Endothelial cell of hepatic sinusoid (primary cell): ENCODE measurements at regions not wholly inside any gene's neighbourhood (a gene's known extent, or its start where the extent isn't known, plus 50 kb on each side); places are given as distances from the start of the nearest gene placed in this dataset.
"Not testable (repeated sequence)": the region's sequence is repeated elsewhere in the genome, so short reads cannot be mapped to it uniquely, and the experiment has no call there.

ENCODE experiments used
- in situ Hi-C: cut with HindIII; loops from 2 replicates; pipeline ENCODE4 v1.10.0; 2017; ENCODE audit warnings: low sequenced_read_pairs

DNA sequence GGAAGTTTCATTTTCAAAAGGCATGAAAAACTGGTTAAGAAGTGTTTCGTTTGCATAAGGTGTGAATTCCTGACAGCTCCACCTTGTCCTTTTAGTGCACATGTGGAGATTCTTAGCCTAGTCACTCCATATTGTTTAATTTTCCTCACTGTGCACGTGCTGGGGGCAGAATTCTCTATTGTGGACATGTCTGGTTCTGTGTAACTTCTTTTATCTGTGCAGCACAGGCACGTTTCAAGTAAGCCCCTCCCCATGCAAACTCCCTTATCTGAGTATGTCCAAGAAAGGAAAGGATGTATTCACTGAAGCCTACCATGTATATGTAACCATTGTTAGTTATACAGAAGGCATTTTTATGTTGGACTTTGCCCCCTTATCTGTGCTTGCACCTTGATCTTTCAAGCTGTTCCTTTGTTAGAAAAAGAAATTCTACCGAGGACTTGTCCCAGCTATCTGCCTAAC is 1346.3 kb downstream of the REEP3 start:
- in situ Hi-C loops: no loop called here

DNA sequence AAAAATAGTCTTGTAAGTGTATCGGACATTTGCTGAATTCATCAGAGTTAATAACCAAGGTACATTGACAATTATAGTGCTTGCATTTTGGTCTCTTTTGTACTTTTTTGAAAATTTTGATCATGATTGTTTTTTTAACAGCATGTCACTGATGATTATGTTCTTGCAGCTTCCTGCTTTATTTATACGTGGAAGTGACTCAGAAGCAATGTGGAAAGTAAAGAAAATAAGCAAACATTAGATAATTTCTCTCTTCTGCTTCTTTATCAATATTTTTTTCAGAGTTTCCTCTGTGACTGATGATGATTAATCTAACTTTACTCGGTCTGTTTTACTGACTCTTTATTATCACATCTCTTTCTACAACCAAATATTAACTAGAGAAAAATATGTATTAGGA is 1351.9 kb downstream of the REEP3 start:
- in situ Hi-C loops: no loop called here

DNA sequence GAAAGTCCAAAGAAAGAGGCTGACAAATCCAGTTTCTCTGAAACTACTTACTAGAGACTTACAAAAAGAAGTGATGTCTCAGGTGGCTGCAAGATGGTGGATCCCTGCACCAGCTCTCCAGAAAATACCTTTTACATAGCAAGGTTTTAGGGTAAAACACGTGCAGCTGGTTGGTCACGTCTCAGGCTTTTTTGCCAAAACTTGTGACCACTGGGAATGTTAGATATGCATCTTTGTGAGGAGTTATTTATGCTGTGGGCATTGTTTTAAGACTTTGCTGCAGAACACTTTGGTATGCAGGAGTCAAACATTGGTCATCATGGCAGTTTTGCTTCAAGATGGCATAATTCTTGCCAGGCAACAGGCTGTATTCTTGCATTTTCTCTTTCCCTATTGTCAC is 1352.8 kb downstream of the REEP3 start:
- in situ Hi-C loops: no loop called here

DNA sequence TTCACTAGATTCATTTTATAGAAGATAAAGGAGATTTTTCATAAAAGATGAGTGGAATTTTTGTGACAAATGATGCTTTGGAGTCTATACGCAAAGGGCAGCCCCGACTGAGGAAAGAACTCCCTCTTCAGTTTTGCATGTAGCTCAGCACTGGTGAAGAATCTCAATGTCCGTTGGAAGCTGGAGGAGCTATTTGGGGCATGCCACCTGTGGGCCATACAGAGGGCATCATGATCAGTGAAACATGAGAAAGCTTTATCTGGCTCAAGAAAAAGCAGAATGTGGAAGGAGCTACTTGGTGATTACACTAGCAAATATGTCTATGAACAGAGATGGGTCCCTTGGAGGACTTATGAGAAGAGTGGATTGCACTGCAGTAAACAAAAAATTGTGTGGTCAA is 1359.3 kb downstream of the REEP3 start:
- in situ Hi-C loops: no loop called here

DNA sequence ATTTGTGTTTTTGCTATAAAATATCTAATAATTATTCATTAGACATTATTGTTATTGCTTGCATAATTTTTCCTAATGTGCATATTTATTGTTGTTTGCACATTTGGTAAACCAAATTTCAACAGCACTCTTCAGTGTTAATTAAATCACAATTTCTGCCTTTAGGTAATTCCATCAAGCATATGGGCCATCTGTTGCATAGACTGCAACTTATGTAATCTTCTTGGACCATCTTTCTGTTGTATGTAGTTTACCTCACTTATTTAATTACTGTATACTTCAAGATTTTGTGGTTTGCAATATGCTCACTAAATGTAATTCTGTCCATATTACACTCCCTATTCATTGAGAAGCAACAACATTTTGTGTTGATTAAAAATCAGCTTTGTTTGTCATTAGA is 1360.1 kb downstream of the REEP3 start:
- in situ Hi-C loops: no loop called here

DNA sequence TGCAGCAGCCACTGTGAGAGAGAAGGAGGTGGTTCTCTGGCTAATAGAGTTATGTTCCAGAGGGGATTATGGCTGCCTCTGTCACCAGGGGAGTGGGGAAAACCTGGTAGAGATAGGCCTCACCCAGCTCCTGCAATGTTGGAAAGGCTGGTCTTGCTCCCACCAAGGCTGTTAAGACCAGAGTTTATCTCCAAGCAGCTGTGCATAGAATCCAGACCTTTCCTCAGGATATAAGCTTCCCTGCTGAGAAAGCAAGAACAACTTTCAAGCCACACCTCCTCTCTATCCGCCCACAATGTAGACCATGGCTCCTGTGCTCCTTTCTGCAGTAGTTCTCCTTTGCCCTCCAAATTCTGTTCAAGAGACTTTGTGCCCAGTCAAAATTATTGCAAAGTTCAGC is 1375.4 kb downstream of the REEP3 start:
- in situ Hi-C loops: loop anchor here (5.0 kb wide), 1 partner anchor 69 kb away; no protein-coding TSS in a partner anchor

DNA sequence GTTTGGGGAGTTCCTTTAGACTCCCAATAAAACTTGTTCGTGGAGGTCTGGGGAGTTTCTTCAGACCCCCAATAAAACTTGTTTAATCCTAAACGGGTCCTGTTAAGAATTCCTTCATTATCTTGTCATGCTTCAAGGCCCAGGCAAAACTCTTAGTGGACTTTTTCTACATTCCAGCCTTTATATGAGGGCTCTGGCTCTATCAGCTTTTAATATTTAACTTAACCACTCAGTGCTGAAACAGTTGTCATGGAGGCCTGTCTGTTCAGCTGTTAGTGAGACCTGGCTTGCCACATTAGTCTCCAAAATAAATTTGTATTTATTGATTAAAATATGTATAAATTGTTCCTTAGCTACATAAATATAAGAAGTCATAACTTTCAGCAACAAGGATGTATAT is 1385.1 kb downstream of the REEP3 start:
- in situ Hi-C loops: not testable (repeated sequence)

DNA sequence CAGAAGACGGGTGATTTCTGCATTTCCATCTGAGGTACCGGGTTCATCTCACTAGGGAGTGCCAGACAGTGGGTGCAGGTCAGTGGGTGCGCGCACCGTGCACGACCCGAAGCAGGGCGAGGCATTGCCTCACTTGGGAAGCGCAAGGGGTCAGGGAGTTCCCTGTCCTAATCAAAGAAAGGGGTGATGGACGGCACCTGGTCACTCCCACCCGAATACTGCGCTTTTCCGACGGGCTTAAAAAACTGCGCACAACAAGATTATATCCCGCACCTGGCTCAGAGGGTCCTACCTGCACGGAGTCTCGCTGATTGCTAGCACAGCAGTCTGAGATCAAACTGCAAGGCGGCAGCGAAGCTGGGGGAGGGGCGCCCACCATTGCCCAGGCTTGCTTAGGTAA is 1403.1 kb downstream of the REEP3 start:
- in situ Hi-C loops: not testable (repeated sequence)

DNA sequence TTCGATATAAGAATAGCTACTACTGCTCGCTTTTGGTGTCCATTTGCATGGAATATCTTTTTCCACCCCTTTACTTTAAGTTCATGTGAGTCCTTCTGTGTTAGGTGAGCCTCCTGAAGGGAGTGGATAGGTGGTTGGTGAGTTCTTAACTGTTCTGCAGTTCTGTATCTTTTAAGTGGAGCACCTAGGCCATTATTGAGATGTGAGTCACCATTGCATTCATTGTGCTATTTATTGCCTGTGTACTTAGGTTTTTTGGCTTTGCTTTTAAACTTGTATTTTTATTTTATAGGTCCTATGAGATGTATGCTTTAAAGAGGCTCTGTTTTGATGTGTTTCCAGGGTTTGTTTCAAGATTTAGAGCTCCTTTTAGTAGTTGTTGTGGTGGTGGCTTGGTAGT is 1430.8 kb downstream of the REEP3 start:
- in situ Hi-C loops: no loop called here

DNA sequence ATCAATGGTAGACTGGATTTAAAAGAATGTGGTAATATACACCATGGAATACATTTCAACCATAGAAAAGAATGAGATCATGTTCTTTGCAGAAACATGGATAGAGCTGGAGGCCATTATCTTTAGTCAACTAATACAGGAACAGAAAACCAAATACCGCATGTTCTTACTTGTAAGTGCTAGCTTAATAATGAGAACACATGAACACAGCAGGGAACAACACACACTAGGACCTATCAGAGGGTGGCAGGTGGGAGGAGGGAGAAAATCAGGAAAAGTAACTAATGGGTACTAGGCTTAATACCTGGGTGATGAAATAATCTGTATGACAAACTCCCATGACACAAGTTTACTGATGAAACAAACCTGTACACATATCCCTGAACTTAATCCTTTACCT is 1435.2 kb downstream of the REEP3 start:
- in situ Hi-C loops: no loop called here

DNA sequence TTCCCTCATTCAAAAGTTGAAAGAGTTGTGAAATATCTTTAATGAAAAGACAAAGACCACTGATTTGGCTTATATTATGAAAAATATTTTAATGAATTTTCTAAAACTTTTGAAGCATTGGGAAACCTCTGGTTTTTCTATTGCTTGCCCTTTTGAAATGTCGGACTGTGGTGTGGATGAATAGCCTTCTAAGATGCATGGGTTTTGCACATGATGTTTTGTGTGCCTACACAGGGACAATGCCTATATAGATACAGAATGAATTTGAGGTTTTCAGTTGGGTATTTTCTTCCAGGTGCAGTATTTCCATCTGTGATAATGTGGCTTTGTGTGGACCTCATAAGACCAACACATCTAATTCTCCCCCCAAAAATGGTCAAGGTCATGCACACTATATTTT is 1437.9 kb downstream of the REEP3 start:
- in situ Hi-C loops: no loop called here

DNA sequence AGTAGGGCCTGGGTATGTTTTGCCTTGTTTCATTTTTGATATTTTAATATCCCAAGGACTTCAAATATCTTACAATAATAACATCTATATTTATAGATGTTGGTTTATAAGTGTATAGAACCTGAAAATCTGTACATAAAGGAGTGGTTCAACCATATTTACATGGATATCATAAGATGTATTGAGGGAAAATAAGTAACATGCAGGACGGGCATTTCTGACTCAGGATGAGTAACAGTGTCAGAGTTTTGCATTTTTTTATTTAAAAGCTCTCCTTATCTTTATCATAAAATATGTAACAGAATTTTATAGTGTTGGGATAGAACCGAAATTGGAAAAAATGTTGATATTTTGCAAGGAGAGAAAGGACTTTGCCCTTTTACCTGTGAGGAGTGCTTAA is 1438.7 kb downstream of the REEP3 start:
- in situ Hi-C loops: no loop called here

DNA sequence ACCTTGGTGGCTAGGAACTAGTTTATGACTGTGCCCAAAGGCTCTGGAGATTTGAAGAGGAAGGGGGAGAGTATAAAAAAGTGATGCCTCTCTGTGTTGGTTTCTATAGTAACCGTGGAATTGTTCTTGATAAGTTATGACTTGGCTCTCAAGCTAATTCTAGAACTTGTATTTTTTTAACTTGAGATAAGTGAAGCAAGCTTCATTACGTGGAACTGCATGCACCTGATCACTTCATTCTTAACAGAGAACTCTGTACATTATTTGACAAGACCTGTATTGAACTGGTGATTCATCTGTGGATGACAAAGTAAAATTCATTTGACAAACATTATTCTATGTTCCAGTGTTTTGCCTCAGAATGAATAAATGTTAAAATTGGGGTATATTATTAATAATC is 1452.2 kb downstream of the REEP3 start:
- in situ Hi-C loops: no loop called here

DNA sequence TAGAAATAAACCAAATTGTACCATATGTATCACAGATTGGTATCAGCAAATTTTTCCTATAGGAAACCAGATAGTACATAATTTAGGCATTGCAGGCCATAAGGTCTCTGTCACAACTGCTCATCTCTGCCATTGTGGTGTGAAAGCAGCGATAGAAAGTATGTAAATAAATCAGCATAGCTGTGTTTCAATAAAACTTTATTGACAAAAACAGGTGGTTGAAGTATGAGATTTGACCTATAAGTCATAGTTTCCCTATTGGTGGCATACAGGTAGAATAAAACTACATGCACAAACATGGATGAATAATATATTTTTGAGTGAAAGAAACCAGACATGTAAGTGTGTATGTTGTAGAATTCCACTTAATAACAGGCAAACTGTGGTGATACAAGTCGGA is 1454.9 kb downstream of the REEP3 start:
- in situ Hi-C loops: no loop called here

DNA sequence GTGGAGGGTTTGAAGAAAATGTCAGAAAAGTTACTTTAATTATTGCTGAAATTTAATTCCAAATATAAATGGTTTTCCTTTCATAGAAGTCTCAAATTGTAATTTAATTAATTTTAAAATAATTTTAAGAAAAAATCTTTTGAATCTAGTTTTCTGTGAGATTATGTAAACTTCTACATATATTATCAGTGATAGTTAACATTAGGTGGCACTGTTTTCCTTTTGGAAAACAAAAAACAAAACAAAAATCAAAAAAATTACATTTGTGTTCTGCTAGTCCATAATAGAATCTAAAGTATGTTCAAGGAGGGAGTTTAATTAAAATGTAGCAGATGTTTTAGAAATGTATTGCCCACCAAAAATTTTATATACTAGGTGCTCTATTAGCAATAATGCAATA is 1456.7 kb downstream of the REEP3 start:
- in situ Hi-C loops: no loop called here

DNA sequence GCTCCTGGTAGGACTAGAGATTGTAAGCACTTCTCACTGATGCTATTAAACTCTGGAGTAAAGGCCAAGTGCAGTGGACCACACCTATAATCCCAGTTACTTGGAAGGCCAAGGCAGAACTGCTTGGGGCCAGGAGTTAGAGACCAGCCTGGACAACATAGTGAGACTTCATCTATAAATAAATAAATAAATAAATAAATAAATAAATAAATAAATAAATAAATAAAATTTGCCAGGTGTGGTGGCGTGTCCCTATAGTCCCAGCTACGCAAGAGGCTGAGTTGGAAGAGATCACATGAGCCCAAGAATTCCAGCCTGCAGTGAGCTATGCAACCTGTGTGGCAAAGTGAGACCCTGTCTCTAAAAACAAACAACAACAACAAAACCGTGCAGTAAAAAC is 1475.7 kb downstream of the REEP3 start:
- in situ Hi-C loops: no loop called here

DNA sequence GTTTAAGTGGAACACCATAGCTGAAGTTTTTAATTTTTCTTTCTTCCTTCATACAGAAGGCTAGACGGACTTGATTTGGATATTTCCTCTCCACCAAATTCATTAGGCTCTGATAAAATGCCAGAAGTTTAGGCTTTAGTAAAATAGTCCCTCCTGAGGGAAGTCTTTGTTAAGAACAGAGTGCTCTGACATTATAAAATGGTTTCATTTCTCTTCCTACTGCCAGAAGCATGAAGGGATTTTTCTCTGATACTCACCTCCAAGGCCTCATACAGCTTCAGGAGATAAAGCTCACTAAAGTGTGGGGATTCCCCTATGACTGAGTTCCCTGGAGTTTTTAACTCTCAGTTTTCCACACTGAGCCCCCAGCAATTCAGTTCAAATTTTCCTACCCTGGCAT is 1489.6 kb downstream of the REEP3 start:
- in situ Hi-C loops: no loop called here

DNA sequence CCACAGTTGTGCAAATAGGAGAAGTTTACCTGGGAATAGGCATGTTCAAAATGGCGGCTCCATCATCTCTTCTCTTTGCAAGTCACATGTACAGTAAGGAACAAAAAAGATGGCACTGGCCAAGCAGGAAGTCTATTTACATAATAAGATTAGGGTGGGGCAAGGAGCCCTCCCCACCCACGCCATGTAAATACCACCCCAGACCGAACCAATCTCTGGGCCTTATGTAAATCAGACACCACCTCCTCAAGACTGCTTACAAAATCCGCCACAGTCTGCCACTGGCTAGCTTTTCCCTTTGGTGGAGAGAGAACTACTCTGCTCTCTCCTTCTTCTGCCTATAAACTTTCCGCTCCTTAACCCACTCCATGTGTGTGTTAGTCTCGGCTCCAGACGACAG is 1496.3 kb downstream of the REEP3 start:
- in situ Hi-C loops: no loop called here

DNA sequence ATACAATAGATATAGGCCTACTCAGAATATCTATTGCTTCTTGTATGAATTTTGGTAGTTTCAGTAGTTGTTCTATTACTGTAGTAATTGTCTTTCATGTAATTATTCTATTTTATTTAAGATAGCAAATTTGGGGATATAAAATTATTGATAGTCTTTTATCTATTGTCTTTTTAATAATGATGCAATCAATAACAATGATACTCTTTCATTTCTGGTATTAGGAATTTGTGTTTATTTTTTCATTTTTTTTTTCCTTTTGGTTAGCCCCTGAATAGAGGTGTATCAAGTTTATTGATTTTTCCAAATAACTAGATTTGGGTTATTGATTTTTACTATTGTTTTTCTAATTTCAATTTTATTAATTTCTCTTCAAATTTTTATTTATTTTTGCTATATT is 1503.7 kb downstream of the REEP3 start:
- in situ Hi-C loops: no loop called here

DNA sequence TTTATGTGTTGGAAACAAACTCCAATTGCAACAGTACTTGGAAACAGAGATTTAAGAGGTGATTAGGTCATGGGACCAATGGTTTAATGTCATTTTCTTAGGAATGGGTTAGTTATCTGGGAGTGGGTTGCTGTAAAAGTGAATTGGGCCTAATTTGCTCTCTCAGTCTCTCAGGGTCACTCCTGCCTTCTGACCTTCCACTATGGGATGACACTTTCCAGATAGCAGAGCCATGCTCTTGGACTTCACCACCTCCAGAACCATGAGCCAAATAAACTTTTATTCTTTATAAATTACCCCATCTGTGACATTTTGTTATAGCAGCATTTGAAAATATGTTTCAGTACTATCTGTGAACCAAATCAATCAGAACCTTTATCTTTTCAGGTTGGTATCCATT is 1509.1 kb downstream of the REEP3 start:
- in situ Hi-C loops: no loop called here

DNA sequence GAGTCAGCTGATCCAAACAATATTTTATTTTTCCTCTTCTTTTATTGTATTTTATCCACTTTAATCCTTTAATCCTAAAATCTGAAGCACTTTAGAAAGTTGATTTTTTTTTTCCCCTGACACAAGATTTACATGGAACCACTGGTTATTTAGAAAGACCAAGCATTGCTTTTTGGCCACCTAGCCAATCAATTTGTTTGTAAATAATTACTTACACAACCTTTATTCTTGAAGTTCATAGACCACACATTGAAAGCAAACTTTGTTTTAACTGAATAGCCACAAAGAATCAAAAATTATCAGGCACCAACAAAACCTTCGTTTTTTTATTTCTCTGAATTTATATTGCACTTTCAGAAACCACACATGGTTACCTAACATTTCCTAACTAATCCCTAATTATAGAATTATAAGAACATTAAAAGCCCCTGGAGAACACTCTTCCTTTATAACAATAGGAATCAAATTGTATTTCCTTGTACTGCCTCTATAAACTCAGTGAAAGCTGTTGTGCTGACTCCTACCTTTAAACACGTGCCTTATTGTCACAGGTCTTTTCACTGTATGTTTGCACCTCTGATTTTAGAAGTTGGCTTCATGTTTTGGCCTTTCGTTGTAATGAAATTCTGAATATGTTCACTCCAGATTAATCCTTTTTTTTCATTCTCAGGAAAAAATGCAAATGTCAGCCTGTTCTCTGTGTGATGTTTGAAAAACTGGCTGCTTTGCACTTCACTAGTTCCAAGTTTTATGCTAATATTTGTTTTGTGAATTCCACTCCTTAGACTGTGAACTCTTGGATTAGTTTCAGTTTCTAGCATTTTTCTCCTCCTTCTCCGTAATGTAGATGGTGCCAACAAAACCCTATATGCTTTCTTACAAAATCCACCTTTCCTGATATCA is 1511.9 kb downstream of the REEP3 start:
- in situ Hi-C loops: no loop called here

DNA sequence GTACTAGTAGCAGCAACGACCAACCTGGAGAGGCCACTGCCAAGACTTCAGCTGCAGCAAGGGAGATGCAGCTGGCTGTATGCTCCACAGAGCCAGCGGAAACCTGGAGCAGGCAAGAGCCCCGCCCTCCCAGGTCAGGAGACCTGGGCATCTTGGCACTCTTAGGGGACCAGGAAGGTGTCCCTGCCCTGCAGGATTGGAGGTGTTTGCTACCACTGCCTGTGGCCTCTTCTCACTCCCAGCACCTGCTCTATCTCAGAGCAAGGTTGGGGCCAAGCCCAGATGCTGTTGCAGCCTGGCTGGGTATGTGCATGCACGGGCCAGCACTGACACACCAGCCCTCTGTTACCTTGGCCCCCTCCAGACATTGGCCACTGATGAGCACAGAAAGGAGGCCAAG is 1512.8 kb downstream of the REEP3 start:
- in situ Hi-C loops: no loop called here

DNA sequence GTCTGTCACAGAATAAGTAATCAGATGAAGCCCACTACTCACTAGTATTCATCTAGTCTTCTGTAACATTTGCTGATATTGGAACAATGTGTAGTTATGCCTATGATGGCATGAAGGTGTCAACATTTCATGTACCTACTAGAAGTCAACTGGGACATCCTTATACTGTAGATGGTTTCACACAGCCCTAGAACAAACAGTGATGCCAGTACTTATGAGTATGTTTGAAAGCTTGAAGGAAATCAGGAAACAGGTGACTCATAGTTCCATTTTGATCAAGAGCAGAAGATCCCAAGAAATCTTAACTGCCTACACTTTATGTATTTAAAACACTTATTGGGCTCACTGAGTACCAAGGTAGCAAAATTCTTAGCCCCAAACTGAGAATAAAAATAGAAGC is 1519.6 kb downstream of the REEP3 start:
- in situ Hi-C loops: no loop called here
